HG03457 (cell line): ENCODE measurements at regions not wholly inside any gene's neighbourhood (a gene's known extent, or its start where the extent isn't known, plus 50 kb on each side); places are given as distances from the start of the nearest gene placed in this dataset.
"Not testable (repeated sequence)": the region's sequence is repeated elsewhere in the genome, so short reads cannot be mapped to it uniquely, and the experiment has no call there.

Experiments used
- ATAC-seq: cut with Tn5 transposase; IDR thresholded peaks from one replicate; pipeline ENCODE4 v1.9.1; 2021; ENCODE audit warnings: moderate number of reproducible peaks; ENCODE audit not compliant: unreplicated experiment

DNA sequence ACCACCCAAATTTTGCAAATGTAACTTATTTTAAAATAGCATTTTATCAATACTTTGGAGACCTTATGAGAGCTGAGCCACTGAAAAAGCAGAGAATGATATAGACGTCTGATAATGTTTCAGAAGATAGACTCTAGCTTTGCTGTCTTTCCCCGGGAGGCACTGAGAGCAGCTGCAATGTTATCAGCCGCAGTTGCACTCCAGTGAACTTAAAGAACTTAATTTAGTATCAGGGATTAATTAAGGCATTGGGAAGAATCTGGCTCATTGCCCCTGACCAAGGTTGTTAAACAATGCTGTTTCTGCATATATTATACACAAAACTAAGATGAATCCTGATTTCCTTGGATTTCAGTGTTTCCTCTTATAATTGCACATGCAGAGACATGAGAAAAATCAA lies 75.7 kb upstream of the SGCG start:
- ATAC-seq, result no peak

DNA sequence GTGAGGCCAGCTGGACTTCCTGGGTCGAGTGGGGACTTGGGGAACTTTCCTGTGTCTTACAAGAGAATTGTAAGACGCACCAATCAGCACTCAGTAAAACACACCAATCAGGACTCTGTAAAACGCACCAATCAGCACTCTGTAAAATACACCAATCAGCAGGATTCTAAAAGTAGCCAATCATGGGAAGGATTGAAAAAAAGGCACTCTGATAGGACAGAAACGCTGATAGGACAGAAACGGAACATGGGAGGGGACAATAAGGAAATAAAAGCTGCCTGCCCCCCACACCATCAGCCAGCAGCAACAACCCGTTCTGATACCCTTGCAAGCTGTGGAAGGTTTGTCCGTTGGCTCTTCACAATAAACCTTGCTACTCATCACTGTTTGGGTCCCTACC lies 73.1 kb upstream of the SGCG start:
- ATAC-seq, result no peak

DNA sequence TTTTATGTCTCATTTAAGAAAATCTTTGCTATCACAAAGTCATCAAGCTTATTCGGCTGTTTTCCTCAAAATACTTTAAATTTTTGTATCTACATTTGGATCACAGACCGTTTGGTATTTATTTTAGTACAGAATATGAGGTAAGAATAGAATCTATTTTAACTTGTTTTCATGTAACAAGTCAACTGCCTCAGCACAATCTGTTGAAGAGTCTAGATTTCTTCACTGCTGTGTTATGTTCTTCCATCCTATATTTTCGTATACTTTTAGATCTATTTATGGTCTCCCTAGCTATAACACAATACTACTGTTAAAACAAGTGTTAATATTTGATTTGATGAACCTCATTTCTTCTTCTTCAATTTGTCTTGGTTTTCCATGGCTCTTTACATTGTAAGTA lies 61.6 kb upstream of the SGCG start:
- ATAC-seq, result no peak

DNA sequence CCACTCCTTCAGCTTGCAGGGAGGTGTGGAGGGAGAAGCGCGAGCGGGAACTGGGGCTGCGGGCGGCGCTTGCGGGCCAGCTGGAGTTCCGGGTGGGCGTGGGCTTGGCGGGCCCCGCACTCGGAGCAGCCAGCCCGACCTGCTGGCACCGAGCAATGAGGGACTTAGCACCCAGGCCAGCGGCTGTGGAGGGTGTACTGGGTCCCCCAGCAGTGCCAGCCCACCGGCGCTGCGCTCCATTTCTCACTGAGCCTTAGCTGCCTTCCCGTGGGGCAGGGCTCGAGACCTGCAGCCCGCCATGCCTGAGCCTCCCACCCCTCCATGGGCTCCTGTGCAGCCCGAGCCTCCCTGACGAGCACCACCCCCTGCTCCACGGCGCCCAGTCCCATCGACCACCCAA lies 53.2 kb upstream of the SGCG start:
- not testable (repeated sequence) for ATAC-seq

DNA sequence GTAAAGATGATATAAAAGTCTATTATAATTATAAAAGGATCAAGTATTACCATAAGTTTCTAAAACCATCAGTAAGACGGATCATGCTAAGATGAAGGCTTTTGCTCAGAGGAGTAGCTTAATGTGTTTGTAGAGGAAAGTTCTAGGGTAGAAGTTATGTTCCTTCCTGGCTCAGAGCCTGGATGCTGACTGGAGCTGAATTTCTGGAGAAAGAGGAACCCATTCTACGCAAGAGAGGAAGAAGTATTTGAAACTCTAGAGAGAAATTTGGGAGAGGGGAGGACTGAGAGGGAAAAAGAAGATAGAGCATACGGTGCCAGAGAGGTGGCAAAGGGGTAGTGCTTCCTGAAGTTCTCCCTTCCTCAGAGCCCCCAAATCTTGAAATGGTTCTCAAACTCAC lies 51.4 kb upstream of the SGCG start:
- ATAC-seq, result no peak
